Endothelial cell of umbilical vein (primary cell): ENCODE measurements at regions not wholly inside any gene's neighbourhood (a gene's known extent, or its start where the extent isn't known, plus 50 kb on each side); places are given as distances from the start of the nearest gene placed in this dataset.
"Not testable (repeated sequence)": the region's sequence is repeated elsewhere in the genome, so short reads cannot be mapped to it uniquely, and the experiment has no call there.

Experiments used
- EZH2 ChIP-seq: IDR thresholded peaks from 2 replicates; pipeline ENCODE4 v1.6.1; 2012; ENCODE audit warnings: borderline replicate concordance, low read depth, mild to moderate bottlenecking, moderate library complexity, low read length, inconsistent platforms; ENCODE audit not compliant: severe bottlenecking
- FOS ChIP-seq: IDR thresholded peaks from 2 replicates; pipeline ENCODE4 v1.6.1; 2011; ENCODE audit warnings: mild to moderate bottlenecking, low read length, moderate library complexity, borderline replicate concordance; ENCODE audit not compliant: insufficient read depth
- GATA2 ChIP-seq: IDR thresholded peaks from 2 replicates; pipeline ENCODE4 v1.7.0; 2011; ENCODE audit warnings: low read depth, mild to moderate bottlenecking, moderate library complexity, mixed read lengths, low read length; ENCODE audit not compliant: insufficient read length, insufficient read depth
- JUN ChIP-seq: IDR thresholded peaks from 2 replicates; pipeline ENCODE4 v1.6.1; 2011; ENCODE audit warnings: borderline replicate concordance, low read depth; ENCODE audit not compliant: insufficient read length, insufficient read depth
- MYC ChIP-seq: IDR thresholded peaks from one replicate; pipeline ENCODE4 v1.6.1; 2011; ENCODE audit warnings: mild to moderate bottlenecking, low read depth, low read length
- POLR2A ChIP-seq: IDR thresholded peaks from 2 replicates; pipeline ENCODE4 v1.6.1; 2012; ENCODE audit warnings: low read depth, mild to moderate bottlenecking, control low read depth, low read length
- POLR2AphosphoS5 ChIP-seq: IDR thresholded peaks from 2 replicates; pipeline ENCODE4 v1.6.1; 2012; ENCODE audit warnings: low read depth, mild to moderate bottlenecking, control low read depth, low read length, moderate library complexity; ENCODE audit not compliant: insufficient read depth
- TF ChIP-seq, protein P1 (sequence below), 2 donors: IDR thresholded peaks; 1 replicate in 1 of 2; 2 replicates in 1 of 2; pipeline ENCODE4 v1.5.1; 2011; ENCODE audit warnings: low read length in 2 of 2, mild to moderate bottlenecking in 2 of 2, moderate library complexity in 2 of 2, control low read depth in 1 of 2, inconsistent platforms in 1 of 2, low read depth in 1 of 2; ENCODE audit not compliant: insufficient read depth in 1 of 2; ENCODE audit errors: extremely low read depth in 1 of 2
- TF ChIP-seq, protein P2 (sequence below): IDR thresholded peaks from 2 replicates; pipeline ENCODE4 v1.6.1; 2011; ENCODE audit not compliant: insufficient read depth, insufficient read length

DNA sequence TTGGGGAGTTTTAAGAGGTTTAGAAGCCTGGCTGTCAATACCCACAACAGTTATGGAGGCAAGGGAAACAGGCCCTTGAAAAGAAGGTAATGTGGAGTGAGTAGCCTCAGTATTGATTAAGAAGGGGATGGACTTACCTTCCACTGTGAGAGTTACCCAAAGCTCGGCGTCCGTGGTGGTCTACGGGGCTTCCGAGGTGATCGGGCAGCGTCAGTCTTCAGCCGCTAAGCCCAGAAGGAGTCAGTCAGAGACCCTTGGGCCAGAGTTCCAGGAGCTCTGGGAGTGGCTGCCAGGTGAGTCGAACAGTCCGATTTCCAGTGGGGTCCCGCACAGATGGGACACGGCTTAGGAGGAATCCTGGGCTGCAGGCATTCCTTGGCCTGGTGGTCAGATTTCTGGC is 379.0 kb downstream of the BCKDHB start:
- TF ChIP-seq, protein P1, sequence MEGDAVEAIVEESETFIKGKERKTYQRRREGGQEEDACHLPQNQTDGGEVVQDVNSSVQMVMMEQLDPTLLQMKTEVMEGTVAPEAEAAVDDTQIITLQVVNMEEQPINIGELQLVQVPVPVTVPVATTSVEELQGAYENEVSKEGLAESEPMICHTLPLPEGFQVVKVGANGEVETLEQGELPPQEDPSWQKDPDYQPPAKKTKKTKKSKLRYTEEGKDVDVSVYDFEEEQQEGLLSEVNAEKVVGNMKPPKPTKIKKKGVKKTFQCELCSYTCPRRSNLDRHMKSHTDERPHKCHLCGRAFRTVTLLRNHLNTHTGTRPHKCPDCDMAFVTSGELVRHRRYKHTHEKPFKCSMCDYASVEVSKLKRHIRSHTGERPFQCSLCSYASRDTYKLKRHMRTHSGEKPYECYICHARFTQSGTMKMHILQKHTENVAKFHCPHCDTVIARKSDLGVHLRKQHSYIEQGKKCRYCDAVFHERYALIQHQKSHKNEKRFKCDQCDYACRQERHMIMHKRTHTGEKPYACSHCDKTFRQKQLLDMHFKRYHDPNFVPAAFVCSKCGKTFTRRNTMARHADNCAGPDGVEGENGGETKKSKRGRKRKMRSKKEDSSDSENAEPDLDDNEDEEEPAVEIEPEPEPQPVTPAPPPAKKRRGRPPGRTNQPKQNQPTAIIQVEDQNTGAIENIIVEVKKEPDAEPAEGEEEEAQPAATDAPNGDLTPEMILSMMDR (IDR thresholded peaks at IDR 0.05; ENCODE audit: extremely low read depth in 1 of 2, insufficient read depth in 1 of 2, low read depth in 1 of 2, low read length in 2 of 2) = not testable (repeated sequence)
- not testable (repeated sequence) for TF ChIP-seq POLR2A, EZH2, POLR2AphosphoS5, MYC, FOS, JUN, GATA2
- TF ChIP-seq, protein P2, sequence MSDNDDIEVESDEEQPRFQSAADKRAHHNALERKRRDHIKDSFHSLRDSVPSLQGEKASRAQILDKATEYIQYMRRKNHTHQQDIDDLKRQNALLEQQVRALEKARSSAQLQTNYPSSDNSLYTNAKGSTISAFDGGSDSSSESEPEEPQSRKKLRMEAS = not testable (repeated sequence)
